ENCODE measurements at regions not wholly inside any gene's neighbourhood (a gene's known extent, or its start where the extent isn't known, plus 50 kb on each side); places are given as distances from the start of the nearest gene placed in this dataset.

DNA sequence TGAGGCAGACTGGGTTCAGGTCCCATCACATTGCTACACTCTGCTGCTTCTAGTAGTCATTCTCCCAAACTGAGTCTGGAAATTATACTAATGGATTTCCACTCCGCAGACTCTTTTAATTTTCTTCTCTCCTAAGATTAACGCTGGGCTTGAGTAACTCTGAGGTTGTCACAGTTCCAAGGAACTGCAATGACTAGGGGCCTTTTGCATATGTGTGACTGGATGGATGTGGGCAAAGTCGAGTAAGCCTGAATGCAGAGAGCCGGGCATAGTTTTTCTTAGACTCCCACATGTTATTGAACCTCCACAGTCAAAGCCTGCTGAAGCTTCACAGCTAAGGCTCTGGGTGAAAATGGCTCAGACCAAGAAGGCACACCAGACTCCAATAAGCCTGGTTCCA lies 160.9 kb upstream of the PROX1 start:
- no peak for DNase-seq (ENCODE audit: low read depth in 2 of 3, low spot score in 2 of 3)

DNA sequence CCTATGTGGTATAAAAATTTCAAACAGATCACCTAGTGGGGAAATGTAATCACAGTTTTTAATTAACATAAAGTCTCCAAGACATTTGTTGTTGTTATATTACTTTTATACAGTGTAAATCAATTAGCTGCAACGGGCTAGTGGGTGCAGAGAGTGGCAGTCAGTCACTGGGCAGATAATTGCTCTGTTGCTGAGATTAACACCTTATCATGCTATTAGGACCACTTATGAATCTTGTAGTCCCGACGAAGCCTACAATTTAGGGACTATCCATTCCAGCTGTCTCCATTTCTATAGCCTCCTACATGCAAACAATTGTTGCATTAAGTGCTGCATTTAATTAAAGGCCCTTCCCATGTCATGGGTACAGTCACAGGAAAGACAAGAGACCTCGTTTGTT lies 158.9 kb upstream of the PROX1 start:
- no peak for DNase-seq (ENCODE audit: low read depth in 2 of 3, low spot score in 2 of 3)

DNA sequence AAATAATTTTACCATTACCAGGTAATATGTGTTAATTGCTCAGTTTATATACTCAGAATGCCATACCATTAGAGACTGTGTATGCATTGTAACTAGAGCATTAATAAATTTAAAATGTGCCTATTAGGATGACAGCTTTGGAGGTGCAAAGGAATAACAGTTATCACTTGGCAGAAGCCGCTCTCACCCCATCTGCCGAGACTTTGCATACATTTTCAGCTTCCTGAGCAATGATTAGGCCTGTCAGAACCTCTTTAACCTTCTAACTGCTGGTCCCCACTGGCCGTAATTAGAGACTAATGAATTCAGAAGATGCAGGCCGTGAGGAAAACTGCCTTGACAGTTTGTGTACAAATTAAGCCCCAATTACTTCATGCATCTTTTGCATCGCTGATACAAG lies 158.0 kb upstream of the PROX1 start:
- no peak for DNase-seq (ENCODE audit: low read depth in 2 of 3, low spot score in 2 of 3)

DNA sequence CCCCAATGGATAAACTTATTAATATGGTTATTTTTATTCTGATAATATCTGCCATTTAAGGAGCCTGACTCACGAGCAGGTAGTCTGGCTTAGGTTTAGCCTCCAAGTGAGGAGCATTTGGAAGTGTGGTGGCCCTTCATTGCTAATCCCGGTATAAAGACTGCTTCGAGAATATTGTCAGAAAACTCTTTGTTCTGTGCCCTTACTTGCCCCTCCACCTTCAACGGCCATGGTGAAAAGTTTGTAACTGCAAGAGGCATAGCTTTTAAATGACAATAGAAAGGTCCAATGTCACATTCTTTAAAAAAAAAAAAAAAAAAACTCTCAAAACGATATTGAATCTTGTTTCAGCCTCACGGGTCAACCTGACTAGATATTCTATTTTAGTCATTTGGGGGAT lies 157.4 kb upstream of the PROX1 start:
- DNase-seq (ENCODE audit: low read depth in 2 of 3, low spot score in 2 of 3), result no peak

DNA sequence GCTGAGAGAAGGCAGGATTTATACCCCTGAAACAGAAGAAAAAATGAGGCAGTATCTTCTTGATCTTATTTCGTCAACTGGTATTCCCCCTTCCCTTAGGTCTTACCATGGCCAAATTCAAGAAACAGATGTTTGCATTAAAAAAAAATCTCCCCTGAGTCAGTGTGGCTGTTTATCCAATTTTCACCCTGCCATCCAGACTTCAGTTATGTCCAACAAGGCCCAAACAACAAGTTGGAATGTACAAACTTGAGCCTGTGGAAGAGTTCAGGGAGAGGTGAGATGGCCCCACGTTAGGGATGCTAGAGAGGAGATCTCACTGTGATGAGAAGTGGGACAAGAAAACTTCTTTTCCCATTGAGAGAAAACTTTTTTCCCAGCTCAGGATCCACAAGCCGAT lies 147.2 kb upstream of the PROX1 start:
- DNase-seq (ENCODE audit: low read depth in 2 of 3, low spot score in 2 of 3), result no peak

DNA sequence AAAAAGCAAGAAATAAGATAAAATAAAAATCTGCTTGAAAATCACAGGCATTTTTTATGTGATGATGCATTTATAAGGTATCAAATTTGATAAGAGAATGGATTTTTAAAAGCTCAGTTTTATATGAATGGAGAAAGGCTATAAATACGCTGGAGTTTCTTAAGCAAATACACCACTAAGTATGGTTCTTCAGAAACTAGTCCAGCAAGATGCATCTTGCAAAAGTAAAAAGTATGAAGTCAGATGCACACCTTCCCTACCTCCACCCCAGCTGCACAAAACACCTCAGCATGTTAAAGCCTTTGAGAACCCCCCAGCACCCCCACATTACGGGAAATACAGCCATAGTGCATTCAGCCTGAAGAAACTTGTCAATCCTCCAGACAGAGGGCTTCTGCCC lies 143.1 kb upstream of the PROX1 start:
- DNase-seq (ENCODE audit: low read depth in 2 of 3, low spot score in 2 of 3), result no peak

DNA sequence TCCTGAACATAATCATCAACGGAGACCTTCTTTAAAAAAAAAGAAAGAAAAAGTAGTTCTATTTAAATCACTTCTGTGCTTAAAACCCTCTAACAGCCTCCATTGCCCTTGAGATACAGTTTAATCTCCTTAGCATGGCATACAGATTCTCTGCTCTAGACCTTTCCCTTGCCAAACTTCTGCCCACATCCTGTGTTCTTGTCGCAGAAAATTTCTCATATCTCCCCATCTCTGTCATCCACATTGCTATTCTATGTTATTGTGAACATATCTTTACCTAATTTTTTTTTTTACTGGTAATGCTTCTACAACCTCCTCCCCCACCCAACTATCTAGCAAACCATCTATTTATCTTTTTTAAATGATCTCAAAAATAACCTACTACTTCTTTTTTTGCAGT lies 135.7 kb upstream of the PROX1 start:
- DNase-seq (ENCODE audit: low read depth in 2 of 3, low spot score in 2 of 3), result peak in 1 of 3 donors; percentile 5

DNA sequence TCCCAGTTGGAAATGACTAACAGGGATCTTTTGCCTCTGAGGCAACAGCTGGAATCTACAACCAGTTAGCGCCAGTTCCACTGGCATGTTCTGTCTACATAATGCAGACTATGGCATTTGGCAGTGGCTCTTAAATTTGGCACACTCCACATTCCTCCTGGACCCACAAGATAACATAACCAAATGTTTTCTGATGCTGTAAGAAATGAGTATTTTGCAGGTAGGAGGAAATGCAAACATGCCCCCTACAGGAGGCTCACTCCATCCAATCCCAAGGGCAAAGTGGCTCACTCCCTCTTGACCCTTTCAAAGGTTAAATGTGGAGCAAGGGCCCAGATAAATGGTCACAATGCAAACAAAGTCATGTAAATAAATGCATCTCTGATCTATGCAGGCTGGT lies 129.2 kb upstream of the PROX1 start:
- DNase-seq (ENCODE audit: low read depth in 2 of 3, low spot score in 2 of 3), result no peak

DNA sequence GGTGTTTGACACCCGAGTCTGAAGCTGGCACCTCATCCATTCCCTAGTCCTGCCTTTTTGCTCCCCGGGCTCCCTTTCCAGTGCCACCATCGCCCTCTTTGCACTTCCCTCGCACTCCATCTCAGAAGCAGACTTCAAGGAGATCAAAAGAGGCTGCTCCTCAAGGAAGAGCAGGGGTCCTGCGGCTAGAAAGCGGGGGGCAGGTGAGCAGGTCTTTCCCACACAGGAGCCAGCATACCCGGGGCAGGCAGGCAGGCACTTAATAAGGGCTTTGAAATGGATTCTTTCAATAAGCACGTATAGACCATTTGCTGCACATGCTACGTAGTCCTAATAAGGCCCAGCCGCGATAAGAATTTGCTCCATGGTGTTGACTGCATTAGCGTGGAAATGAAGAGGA lies 125.9 kb upstream of the PROX1 start:
- DNase-seq (ENCODE audit: low read depth in 2 of 3, low spot score in 2 of 3), result no peak

DNA sequence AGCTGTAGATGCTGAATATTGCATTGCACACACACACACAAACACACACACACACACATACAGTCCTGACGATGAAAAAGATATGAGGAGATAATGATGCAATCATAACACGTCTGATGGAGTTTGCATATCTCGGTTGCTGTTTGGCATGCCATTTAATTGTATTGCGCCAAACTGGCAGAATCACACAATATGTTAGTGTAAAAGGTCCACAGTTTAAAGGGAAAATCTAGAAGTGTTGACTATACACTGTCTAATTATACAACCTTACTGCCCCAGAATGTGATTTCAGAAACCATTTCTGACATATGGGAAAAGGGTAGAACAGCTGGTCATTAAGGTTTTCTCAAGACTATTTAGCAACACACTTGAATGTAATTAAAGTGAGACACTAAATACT lies 123.7 kb upstream of the PROX1 start:
- no peak for DNase-seq (ENCODE audit: low read depth in 2 of 3, low spot score in 2 of 3)

DNA sequence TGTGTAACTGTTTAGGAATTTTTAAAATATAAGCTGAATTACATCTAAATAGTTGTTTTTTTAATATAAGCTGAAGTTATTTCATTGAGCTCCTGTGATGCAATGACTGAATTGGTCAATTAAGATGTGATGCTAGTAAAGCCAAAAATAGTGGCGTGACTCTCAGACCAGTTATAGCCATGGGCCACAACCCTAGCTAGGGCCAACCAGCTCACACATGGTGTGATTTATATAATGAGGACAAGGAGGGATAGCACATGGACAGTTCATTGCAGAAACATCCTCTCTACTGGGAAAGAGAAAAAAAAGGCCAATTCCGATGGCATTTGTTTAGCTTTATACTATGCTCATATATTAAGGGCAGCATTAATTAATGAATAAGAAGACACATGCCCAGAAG lies 119.3 kb upstream of the PROX1 start:
- DNase-seq (ENCODE audit: low read depth in 2 of 3, low spot score in 2 of 3), result no peak

DNA sequence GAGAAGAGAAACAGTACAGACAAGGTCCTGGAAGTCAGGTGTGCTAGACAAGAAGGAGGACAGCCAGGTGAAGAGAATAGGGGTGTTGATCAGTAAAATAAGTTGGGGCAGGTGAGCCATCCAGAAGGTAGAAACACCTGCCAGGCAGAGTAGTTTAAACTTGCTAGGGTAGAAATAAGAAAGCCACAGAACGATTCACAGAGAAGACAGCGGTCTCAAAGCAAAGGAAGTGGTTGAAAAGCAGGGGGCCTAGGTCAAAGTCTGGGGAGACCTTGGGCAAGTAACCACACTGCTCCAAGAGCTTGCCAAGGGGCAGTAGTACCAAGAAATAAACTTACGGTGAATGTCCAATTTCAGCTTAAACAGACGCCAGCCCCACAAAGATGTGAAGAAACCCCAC lies 116.6 kb upstream of the PROX1 start:
- no peak for DNase-seq (ENCODE audit: low read depth in 2 of 3, low spot score in 2 of 3)

DNA sequence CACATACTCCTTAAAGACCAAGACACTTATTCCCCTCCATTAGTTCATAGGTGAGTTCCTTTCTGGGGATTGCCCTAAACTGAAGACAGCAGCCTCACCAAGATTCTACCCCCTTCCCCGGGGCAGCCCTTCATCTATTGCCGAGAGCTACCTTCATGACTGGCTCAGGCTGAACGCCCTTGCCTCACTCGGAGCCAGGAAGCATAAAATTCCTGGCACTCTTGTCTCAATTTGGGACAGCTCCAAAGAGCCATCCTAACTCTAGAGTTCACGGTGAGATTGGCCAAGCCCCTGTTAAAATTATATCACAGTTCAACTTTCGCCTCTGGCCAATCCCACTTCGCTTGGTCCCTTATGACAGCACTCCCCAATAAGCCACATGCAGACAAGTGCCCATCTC lies 113.0 kb upstream of the PROX1 start:
- DNase-seq (ENCODE audit: low read depth in 2 of 3, low spot score in 2 of 3), result no peak

DNA sequence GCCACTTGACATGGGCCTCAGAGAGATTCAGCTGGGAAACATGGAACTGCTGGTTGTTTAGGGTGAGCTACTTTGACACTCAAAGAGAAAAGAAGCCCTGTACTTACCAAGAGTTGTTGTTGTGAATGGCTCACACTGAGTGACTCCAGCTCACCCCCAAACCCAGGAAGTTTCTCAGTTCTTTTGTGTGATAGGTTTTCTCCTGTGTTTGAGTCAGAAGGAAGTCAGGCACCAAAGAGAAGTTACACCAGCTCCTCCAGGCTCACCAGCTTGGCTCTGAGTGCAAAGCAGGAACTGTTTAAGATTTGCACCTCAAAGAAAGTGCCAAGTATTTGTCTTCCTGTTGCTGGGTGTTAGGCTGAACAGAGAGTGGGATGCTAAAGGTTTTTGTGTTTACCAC lies 111.2 kb upstream of the PROX1 start:
- DNase-seq (ENCODE audit: low read depth in 2 of 3, low spot score in 2 of 3), result no peak

DNA sequence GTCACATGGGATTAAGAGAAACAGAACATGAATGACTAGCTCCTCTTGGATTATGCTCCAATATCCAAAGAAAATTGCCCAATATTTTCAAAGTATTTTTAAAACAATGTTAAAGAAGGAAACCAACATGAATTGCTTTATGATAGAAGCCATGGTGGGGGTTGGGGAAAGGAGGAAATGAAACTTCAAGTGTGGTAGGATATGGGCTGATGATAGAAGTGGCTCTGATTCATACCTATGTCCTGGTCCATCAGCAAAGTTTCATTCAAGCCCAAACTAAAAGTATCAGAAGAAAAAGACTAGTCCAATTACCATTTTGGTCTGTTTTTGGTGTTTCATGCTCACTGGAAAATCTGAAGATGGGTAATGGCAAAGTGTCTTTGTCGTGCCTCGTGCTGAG lies 104.2 kb upstream of the PROX1 start:
- no peak for DNase-seq (ENCODE audit: low read depth in 2 of 3, low spot score in 2 of 3)

DNA sequence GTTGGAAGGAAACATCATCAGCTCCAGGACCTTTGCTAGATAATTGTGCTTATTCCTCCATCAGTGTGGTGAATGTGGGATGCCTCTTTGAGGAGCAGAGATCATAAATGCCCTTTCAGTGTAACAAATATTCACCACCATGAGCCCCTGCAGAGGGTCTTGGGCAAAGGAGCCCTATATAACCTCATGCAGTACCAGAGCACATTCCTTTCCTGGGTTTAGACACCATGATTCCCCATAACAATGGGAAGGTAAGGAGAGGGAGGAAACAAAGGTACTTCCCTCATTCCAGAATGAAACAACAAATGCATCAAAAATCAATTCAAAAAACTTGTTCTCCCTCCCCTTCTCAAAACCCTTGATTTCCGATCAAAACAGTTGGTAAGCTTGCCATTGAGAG lies 103.4 kb upstream of the PROX1 start:
- no peak for DNase-seq (ENCODE audit: low read depth in 2 of 3, low spot score in 2 of 3)

DNA sequence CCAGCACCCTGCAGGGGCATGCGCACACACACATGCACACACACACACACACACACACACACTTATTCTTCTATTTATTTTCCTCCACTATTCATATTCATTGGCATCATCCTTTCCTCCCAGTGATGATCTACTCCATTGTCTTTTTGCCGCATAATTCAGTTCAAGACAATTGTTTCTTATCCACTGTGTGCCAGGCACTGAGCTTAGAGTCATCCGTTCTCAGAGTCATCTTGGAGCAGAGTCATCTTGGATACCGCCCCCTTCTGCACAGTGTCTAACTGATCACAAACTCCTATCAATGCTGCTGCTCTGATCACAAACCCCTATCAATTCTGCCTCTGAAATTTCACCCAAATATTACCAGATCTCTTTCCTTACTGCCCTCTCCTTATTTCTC lies 102.8 kb upstream of the PROX1 start:
- no peak for DNase-seq (ENCODE audit: low read depth in 2 of 3, low spot score in 2 of 3)

DNA sequence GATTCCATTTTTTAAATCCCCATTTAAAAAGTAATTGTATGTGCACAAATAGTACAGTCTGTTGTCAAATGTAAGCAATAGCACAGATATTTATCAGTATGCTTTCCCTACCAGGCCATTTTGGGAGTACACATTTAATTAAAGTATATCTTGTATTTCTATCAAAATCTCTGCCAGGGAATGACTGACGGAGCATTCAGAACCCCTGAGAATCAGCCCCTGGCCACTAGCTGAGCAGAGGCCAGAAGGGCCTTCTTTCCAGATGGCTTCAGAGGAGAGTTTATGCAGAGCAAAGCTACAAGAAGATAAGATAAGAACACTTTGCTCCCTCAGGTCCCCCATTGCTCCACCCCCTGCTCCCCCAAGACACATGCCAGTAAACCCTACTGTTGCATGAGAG lies 99.9 kb upstream of the PROX1 start:
- no peak for DNase-seq (ENCODE audit: low read depth in 2 of 3, low spot score in 2 of 3)

DNA sequence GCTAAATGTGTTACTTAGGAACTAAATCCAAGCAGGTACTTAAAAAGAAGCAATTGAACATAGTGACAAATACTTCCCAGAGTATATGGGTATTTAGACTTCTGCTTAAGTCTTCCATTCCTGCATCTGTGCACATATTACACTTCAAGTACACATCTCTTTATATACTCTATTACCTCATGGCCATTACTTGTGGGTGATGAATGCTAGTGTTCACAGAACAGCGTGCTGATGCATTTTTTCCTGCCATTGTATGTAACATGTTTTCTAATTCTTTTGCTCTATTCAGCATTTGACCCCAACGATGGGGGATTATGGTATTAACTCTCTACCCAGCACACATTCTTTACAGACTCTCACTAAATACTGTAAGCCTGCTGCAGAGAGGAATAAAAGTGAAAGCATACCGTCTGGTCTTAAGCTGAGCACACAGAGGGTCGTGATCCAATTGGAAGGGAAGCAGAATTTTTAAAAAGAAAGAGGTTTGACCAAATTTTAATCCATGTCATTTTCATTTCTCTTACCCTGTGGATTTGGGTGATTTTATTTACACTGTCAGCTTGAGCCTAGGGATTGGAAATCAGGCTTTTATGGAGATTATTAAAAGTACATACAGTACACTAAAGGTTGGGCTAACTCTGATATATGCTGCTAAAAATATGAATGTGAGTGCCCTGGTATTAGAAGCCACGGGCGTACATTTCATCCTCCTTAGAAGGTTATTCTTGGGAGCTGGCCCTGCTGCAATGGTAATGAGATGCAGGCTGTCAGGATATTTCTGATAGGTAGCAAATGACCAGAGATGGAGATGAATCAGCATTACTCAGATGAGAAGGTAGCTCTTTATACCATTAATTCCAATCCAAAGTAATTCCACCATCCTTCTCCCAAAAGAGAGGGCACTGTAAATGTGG lies 95.5 kb upstream of the PROX1 start:
- DNase-seq (ENCODE audit: low read depth in 2 of 3, low spot score in 2 of 3), result no peak

DNA sequence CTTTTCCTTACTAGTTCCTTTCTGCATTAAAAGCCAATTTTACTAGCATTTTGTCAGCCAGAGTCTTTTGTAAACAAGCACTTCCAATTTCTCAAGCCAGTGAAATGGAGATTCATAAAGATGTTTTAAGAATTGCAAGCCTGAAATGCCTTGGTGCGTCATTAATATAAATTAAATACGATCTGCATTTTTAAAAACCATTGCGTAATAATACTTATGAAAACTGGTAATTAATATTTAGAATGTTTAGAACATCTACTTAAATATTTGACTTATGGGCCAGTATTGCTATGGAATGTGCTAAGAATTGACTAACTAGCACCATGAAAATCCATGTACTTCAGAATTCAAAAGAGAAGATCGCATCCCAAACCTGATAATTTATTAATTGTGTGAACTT lies 89.1 kb upstream of the PROX1 start:
- DNase-seq (ENCODE audit: low read depth in 2 of 3, low spot score in 2 of 3), result no peak

DNA sequence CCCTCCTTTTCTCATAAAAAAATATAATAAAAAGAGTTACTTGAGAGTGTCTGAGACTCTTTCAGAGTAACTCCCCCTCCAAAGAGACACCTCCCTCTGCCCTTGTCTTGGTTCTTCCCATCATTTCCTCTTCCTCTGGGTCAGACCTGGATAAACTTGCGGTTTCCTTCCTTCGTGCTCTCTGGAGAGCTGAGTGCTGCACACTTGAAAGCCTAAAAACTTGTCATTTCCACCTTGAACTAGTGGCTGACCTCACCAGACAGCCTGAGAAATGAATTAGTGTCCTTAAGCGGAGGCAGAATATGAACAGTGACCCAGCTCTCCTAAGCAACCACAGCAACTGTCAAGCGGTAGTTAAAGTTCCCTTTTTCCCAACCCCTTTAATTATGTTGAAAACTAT lies 88.4 kb upstream of the PROX1 start:
- peak in 1 of 3 donors; percentile 3 for DNase-seq (ENCODE audit: low read depth in 2 of 3, low spot score in 2 of 3)

DNA sequence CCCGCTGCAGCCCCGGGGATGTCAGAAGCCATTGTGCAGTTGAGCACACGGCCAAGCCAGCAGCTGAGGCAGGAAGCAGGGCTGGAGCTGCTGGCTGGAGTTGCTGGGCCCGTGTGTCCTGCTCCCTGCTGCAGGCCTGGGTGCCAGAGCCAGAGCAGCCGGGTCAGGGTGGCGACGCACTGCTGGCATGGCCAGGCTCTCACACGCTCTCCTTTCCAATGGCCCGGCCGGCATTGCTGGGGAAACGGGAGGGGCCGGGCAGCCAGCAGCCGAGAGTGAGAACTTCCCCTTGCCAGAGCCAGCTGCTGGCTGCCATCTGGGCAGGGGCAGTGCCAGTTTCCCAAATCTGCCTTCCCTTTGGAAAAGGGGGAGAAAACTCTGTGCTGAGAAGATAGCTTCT lies 82.4 kb upstream of the PROX1 start:
- no peak for DNase-seq (ENCODE audit: low read depth in 2 of 3, low spot score in 2 of 3)

DNA sequence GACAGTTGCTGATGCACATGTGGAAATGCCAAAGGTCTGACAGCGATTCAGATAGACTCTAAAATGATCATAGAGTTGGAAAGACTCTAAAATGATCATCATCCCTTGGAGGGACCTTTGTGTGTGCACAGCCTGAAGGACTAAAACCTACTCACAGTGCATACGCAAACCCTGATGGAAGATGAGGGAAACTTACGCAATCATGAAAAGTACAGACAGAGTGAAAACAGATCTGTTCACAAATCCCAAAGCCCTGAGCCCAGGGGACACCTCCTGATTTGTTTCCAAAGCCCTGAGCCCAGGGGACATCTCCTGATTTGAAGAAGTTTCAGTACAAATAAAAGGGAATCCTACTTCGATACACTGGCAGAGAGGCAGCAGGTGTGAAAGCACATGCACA lies 79.3 kb upstream of the PROX1 start:
- DNase-seq (ENCODE audit: low read depth in 2 of 3, low spot score in 2 of 3), result no peak
